Medulla oblongata (tissue), 1 donor: ENCODE measurements at regions not wholly inside any gene's neighbourhood (a gene's known extent, or its start where the extent isn't known, plus 50 kb on each side); places are given as distances from the start of the nearest gene placed in this dataset.
"Not testable (repeated sequence)": the region's sequence is repeated elsewhere in the genome, so short reads cannot be mapped to it uniquely, and the experiment has no call there.

Experiments used
- DNase-seq: peaks from one replicate; pipeline ENCODE4 v3.0.0-alpha.2; 2015; ENCODE audit errors: extremely low spot score

- no peak for DNase-seq
Measured at GRCh38 chr3:23706111-23706510, 99.6 kb upstream of the UBE2E1 start.

- no peak for DNase-seq
Measured at GRCh38 chr3:23709987-23710386, 95.8 kb upstream of the UBE2E1 start.

- DNase-seq = no peak
Measured at GRCh38 chr3:23710555-23710954, 95.2 kb upstream of the UBE2E1 start.

GRCh38 chr3:23711916-23712494, 93.8 kb upstream of the UBE2E1 start:
- no peak for DNase-seq

- DNase-seq = peak; percentile 42
Measured at GRCh38 chr3:23712656-23713559, 92.8 kb upstream of the UBE2E1 start.

- DNase-seq = no peak
Measured at GRCh38 chr3:23713641-23714040, 92.1 kb upstream of the UBE2E1 start.

GRCh38 chr3:23720059-23720458, 85.7 kb upstream of the UBE2E1 start:
- DNase-seq = no peak

GRCh38 chr3:23720885-23721284, 84.9 kb upstream of the UBE2E1 start:
- no peak for DNase-seq

GRCh38 chr3:23723141-23723540, 82.6 kb upstream of the UBE2E1 start:
- DNase-seq = no peak

- peak; percentile 32 for DNase-seq
Measured at GRCh38 chr3:23723930-23724329, 81.8 kb upstream of the UBE2E1 start.

GRCh38 chr3:23726811-23727548, 78.8 kb upstream of the UBE2E1 start:
- no peak for DNase-seq

GRCh38 chr3:23728601-23729117, 77.1 kb upstream of the UBE2E1 start:
- no peak for DNase-seq

- not testable (repeated sequence) for DNase-seq
Measured at GRCh38 chr3:23729362-23729761, 76.4 kb upstream of the UBE2E1 start.

- DNase-seq = no peak
Measured at GRCh38 chr3:23734481-23734880, 71.3 kb upstream of the UBE2E1 start.

GRCh38 chr3:23735062-23735461, 70.7 kb upstream of the UBE2E1 start:
- no peak for DNase-seq

GRCh38 chr3:23735535-23736326, 70.0 kb upstream of the UBE2E1 start:
- DNase-seq = peak; percentile 24

- DNase-seq = no peak
Measured at GRCh38 chr3:23738944-23739343, 66.8 kb upstream of the UBE2E1 start.

- DNase-seq = no peak
Measured at GRCh38 chr3:23739536-23739935, 66.2 kb upstream of the UBE2E1 start.

- DNase-seq = no peak
Measured at GRCh38 chr3:23740517-23740965, 65.2 kb upstream of the UBE2E1 start.

- no peak for DNase-seq
Measured at GRCh38 chr3:23741036-23741706, 64.6 kb upstream of the UBE2E1 start.
